Skeletal muscle tissue (tissue), 3 donors: ENCODE measurements at regions not wholly inside any gene's neighbourhood (a gene's known extent, or its start where the extent isn't known, plus 50 kb on each side); places are given as distances from the start of the nearest gene placed in this dataset.
"Not testable (repeated sequence)": the region's sequence is repeated elsewhere in the genome, so short reads cannot be mapped to it uniquely, and the experiment has no call there.

Experiments used
- H3K27ac ChIP-seq: one replicate; pipeline ENCODE4 v1.7.0; 2013; ENCODE audit warnings: mild to moderate bottlenecking, low read depth, low read length, inconsistent platforms
- H3K27me3 ChIP-seq, 3 donors: one replicate each; pipeline ENCODE4 v1.7.0; 2013; ENCODE audit warnings: low read length in 3 of 3; ENCODE audit not compliant: control insufficient read depth in 3 of 3, insufficient read depth in 3 of 3
- H3K36me3 ChIP-seq, 3 donors: one replicate each; pipeline ENCODE4 v1.7.0; 2013; ENCODE audit warnings: low read length in 3 of 3; ENCODE audit not compliant: control insufficient read depth in 3 of 3, insufficient read depth in 3 of 3
- H3K4me1 ChIP-seq, 3 donors: one replicate each; pipeline ENCODE4 v1.7.0; 2013; ENCODE audit warnings: low read length in 3 of 3, mild to moderate bottlenecking in 3 of 3; ENCODE audit not compliant: control insufficient read depth in 3 of 3, insufficient read depth in 3 of 3
- H3K4me3 ChIP-seq, 3 donors: one replicate each; pipeline ENCODE4 v1.7.0; 2013; ENCODE audit warnings: low read length in 3 of 3
- H3K9ac ChIP-seq, 3 donors: one replicate each; pipeline ENCODE4 v1.7.0; 2013; ENCODE audit warnings: low read length in 3 of 3, mild to moderate bottlenecking in 3 of 3, moderate library complexity in 2 of 3, low read depth in 1 of 3
- H3K9me3 ChIP-seq, 3 donors: one replicate each; pipeline ENCODE4 v1.7.0; 2013; ENCODE audit warnings: low read length in 3 of 3; ENCODE audit not compliant: control insufficient read depth in 3 of 3
- donor health status: Osteomylitis.

DNA sequence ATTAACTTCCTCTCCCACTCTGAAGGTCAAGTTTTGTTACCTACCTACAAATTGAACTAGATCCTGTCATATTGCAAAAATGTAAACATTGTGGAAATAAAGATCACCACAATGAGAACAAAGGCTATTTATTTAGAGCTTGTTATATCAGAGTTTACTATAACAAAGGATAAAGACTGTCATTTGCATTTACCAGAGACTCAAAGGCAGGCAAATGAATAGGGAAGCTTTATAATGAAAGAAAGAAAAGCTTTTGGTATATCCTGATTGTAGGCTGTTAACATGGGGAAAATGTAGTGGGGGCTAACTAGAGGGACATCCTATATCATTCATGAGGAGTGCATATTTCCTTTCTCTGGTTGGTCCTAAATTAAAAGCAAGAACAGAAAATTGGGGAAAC lies 403.5 kb upstream of the TYRP1 start:
- no peak overlapping the region for H3K9ac ChIP-seq
- H3K4me3 ChIP-seq, result no peak overlapping the region
- no peaks in the 10 kb centered on the region for H3K27me3 ChIP-seq
- no peaks in the 10 kb centered on the region for H3K4me1 ChIP-seq
- no peak overlapping the region for H3K27ac ChIP-seq
- H3K9me3 ChIP-seq, result no peaks in the 10 kb centered on the region
- H3K36me3 ChIP-seq, result no peaks in the 10 kb centered on the region

- Histone ChIP-seq H3K27ac (no peak overlapping the region), H3K9ac (no peak overlapping the region), H3K36me3 (no peaks in the 10 kb centered on the region), H3K9me3 (no peaks in the 10 kb centered on the region), H3K4me3 (no peak overlapping the region), H3K4me1 (no peaks in the 10 kb centered on the region), H3K27me3 (no peaks in the 10 kb centered on the region)
Measured at GRCh38 chr9:12290166-12290869, 402.9 kb upstream of the TYRP1 start.

GRCh38 chr9:12305211-12305610 lies 388.0 kb upstream of the TYRP1 start:
- H3K4me3 ChIP-seq, result no peak overlapping the region
- no peaks in the 10 kb centered on the region for H3K9me3 ChIP-seq
- H3K36me3 ChIP-seq, result no peaks in the 10 kb centered on the region
- H3K27me3 ChIP-seq, result no peaks in the 10 kb centered on the region
- no peaks in the 10 kb centered on the region for H3K4me1 ChIP-seq
- H3K27ac ChIP-seq, result no peak overlapping the region
- no peak overlapping the region for H3K9ac ChIP-seq

GRCh38 chr9:12314589-12314988 lies 378.6 kb upstream of the TYRP1 start:
- Histone ChIP-seq H3K9me3 (peaks cover 0 to 2% (median 0%) of the 10 kb centered on the region in 3 donors), H3K4me3 (no peak overlapping the region), H3K27ac (no peak overlapping the region), H3K9ac (no peak overlapping the region), H3K4me1 (no peaks in the 10 kb centered on the region), H3K27me3 (no peaks in the 10 kb centered on the region), H3K36me3 (no peaks in the 10 kb centered on the region)

DNA sequence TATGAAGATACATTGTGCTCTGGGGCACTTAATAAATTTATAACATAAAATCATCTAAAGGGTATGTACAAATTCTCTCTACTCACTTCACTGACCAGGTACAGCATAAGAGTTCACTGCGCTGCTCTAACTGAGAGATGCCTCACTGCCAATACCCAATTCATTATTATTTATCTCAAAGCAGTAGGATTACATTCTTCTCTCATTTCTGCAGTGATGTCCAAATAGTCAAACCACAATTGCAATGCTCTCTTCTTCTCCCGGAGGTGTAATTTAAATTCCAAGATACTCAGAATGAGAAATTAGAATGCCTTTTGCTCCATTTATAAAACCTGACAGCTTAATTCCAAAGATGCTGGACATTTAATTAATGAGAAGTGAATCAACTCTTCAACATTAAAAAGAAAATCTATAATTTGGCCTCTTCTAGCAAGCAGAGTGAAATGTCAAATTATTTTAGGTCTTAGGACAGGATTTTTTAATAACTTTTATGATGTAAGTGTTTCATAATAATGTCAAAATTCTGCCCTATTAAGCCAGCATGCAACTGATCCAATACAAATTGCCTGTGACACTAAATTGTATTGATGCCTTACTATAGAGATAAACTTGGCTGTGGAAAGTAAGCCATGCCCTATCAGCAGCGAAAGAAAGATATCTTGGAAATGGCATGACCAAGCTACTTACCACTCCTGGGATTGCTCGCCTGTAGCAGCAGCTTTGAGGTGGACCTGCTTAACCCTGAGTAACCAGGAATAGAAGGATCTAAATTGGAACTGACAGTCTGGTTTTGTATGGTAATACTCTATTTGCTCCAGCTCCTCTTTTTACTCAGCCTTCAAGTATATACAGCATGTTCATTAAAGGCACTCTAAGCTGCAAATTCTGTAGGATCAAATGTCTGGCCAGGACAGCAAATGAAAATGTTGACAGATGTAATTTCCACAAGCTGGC lies 374.2 kb upstream of the TYRP1 start:
- H3K9ac ChIP-seq, result no peak overlapping the region
- H3K4me1 ChIP-seq, result no peaks in the 10 kb centered on the region
- H3K9me3 ChIP-seq, result peaks cover 0 to 2% (median 0%) of the 10 kb centered on the region in 3 donors
- no peak overlapping the region for H3K4me3 ChIP-seq
- H3K27me3 ChIP-seq, result no peaks in the 10 kb centered on the region
- H3K36me3 ChIP-seq, result no peaks in the 10 kb centered on the region
- H3K27ac ChIP-seq, result no peak overlapping the region

DNA sequence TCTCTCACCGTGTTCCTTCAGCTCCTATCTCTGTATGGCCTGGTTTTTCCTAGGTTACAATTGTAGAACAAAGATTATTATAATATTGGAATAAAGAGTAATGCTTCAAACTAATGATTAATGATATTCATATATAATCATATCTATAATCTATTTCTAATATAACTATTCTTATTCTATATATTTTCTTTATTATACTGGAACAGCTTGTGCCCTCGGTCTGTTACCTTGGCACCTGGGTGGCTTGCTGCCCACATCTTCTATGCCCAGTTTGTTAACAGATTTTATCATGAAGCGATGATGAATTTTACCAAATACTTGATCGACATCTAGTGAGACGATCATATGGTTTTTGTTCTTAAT lies 363.6 kb upstream of the TYRP1 start:
- no peak overlapping the region for H3K9ac ChIP-seq
- H3K4me3 ChIP-seq, result no peak overlapping the region
- no peaks in the 10 kb centered on the region for H3K4me1 ChIP-seq
- no peak overlapping the region for H3K27ac ChIP-seq
- H3K9me3 ChIP-seq, result no peaks in the 10 kb centered on the region
- no peaks in the 10 kb centered on the region for H3K36me3 ChIP-seq
- peaks cover 0 to 5% (median 0%) of the 10 kb centered on the region in 3 donors for H3K27me3 ChIP-seq

DNA sequence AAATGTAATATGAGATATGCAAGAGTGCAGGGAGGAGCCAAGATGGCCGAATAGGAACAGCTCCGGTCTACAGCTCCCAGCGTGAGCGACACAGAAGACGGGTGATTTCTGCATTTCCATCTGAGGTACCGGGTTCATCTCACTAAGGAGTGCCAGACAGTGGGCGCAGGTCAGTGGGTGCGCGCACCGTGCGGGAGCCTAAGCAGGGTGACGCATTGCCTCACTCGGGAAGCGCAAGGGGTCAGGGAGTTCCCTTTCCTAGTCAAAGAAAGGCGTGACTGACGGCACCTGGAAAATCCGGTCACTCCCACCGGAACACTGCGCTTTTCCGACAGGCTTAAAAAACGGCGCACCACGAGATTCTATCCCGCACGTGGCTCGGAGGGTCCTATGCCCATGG lies 359.2 kb upstream of the TYRP1 start:
- not testable (repeated sequence) for H3K27me3 ChIP-seq, H3K27ac ChIP-seq, H3K36me3 ChIP-seq, H3K4me1 ChIP-seq, H3K9ac ChIP-seq, H3K4me3 ChIP-seq, H3K9me3 ChIP-seq

- H3K9ac ChIP-seq, result no peak overlapping the region
- H3K36me3 ChIP-seq, result no peaks in the 10 kb centered on the region
- H3K27me3 ChIP-seq, result no peaks in the 10 kb centered on the region
- no peaks in the 10 kb centered on the region for H3K9me3 ChIP-seq
- no peak overlapping the region for H3K4me3 ChIP-seq
- H3K4me1 ChIP-seq, result no peaks in the 10 kb centered on the region
- no peak overlapping the region for H3K27ac ChIP-seq
Measured at GRCh38 chr9:12350775-12351174, 342.4 kb upstream of the TYRP1 start.

- Histone ChIP-seq H3K27ac (no peak overlapping the region), H3K9ac (no peak overlapping the region), H3K27me3 (no peaks in the 10 kb centered on the region), H3K36me3 (no peaks in the 10 kb centered on the region), H3K4me3 (no peak overlapping the region), H3K9me3 (no peaks in the 10 kb centered on the region), H3K4me1 (no peaks in the 10 kb centered on the region)
Measured at GRCh38 chr9:12351293-12352044, 341.7 kb upstream of the TYRP1 start.

DNA sequence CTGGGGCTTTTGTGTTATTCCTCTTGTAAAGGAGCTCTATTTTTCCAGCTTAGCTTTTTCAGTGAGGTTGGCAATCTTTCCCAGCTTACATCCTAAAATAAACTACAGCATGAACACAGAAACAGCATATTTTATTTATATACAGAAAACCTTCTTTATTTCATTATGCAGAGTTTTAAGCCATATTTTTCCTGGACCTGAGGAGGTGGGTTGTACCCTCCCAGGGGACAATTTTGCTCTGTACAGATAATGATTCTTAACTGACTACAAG lies 341.2 kb upstream of the TYRP1 start:
- Histone ChIP-seq H3K9me3 (no peaks in the 10 kb centered on the region), H3K4me1 (no peaks in the 10 kb centered on the region), H3K27ac (no peak overlapping the region), H3K4me3 (no peak overlapping the region), H3K9ac (no peak overlapping the region), H3K27me3 (no peaks in the 10 kb centered on the region), H3K36me3 (no peaks in the 10 kb centered on the region)
